Activated naive CD4-positive, alpha-beta T cell treated with anti-CD3 and anti-CD28 coated beads, Interleukin-2, amount 50 U/mL, for 16 hours (primary cell): ENCODE measurements at regions not wholly inside any gene's neighbourhood (a gene's known extent, or its start where the extent isn't known, plus 50 kb on each side); places are given as distances from the start of the nearest gene placed in this dataset.

Source experiments
- DNase-seq: peaks from one replicate; pipeline ENCODE4 v3.0.0-alpha.2; 2020

DNA sequence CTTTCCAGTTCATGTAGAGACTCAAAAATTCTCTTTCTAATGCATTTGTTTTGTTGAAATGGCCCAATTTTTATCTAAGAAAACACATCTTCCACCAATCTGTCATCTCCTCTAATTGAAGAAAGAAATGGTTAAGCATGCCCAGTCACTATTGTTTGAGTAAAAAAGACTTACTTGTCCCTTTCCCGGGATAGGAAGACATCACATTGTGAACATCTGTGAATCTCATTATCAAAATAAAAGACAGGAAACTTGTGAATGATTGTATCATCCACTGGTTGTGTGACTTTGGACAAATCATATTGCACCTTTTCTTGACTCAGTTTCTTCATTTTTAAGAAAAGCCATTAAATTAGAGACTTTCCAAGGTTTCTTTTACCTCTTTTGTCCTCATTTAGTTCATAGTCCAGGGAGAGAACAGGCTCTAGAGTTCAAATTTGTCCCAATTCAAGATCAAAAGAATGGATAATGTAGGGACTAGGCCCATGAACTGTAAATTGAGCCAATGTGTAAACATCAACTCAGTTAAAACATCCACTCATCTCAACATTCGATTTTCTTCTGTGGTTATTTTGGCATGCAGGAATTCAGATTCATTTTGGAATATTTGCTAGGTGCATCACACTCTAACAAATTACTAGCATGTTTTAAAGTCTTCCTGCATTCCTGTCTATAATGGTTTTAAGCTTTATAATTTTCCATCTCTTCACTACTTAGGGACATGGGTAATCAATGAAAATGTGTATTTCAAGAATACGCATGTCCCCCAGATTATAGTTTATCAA is 838.0 kb upstream of the WWC1 start:
- no peak for DNase-seq

DNA sequence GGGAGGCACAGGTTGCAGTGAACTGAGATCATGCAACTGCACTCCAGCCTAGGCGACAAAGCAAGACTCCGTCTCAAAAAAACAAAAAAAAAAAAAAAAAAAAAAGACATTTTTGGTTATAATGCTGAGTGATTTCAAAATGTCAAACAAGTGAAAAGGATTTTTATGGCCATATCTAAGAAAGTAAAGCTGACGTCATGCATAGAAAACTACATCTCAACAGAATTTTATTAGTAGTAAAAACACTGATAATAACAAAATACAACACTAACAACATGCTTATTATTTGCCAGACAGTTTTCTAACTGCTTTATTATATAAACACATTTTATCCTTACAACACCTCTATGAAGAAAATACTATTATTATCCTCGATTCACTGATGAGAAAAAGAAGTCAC is 833.0 kb upstream of the WWC1 start:
- DNase-seq, result no peak

DNA sequence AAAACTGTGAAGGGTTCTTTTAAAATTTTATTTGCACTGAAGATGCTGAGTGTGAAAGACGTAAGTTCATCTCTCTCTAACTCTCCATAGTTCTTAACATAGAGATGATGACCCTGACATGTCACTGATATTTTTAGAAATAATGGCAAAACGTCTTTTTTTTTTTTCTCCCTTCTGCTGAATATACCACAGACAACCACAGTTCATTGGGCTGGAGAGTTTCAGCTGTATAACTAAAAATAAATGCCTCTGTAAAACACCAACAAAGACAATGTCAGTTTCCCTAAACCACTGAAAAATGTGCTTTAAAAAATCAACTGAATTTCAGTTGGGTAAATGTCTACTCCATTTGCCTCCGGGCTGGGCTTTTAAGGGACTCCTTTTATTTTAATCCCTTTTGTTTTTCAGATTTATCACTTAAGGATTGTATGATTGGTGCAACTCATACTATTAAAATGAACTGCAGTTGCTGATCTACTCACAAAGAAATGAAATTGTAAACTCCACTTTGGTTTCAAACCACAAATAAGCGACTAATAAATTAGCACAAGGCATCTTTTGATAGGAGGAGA is 830.9 kb upstream of the WWC1 start:
- DNase-seq, result no peak

DNA sequence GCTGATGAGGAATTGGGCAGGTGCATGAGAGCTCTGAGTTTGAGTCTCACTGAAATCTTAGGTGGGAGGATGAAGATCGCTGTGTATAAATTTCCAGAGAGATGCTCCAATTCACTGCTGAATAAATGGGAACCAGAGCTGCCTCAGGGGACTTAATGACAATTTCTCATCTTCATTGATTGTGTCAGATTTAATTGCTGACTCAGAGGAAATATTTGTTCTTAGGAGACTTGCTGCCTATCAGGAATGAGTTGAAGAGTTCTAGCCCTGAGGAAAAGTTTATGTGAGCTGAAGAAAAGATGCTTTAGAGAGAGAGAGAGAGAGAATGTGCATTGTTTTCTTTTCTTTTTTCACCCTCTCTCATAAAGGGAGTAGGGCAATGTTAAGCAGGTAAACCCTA is 827.5 kb upstream of the WWC1 start:
- no peak for DNase-seq

DNA sequence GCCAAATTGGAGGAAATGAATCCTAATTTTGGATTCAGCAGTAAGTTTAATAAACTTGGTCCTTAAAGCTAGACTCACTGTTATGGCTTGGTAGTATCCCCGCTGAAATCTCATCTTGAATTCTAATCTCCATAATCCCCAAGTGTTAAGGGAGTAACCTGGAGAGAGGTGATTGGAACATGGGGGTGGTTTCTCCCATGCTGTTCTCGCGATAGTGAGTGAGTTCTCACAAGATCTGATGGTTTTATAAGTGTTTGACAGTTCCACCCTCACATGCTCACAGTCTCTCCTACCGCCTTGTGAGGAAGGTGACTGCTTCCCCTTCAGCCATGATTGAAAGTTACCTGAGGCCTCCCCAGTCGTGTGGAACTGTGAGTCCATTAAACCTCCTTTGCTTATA is 824.5 kb upstream of the WWC1 start:
- no peak for DNase-seq

DNA sequence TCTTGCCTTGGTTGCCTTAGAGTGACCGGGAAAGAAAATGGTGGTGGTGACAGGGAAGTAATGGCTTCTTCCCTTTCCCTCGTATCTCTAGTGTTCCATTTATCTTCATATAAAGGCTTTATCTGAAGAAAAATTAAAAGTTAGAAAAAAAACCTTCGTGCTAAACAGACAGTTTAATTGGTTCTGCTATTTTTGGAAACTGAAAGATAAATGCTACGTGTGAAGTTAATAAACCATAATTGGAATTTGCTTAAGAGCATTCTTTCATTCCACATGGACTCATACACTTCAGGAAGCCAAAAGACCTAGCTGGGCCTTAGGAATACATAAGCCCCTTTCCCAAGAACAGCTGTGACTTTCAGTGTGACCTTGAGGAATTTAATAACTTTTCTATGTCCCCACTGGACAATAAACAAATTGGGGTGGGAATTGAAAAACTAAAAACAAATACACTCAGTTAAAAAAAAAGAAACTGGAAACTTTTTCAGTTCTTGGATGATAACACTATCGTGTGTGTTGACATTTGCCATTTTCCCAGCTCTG is 818.8 kb upstream of the WWC1 start:
- DNase-seq, result no peak

DNA sequence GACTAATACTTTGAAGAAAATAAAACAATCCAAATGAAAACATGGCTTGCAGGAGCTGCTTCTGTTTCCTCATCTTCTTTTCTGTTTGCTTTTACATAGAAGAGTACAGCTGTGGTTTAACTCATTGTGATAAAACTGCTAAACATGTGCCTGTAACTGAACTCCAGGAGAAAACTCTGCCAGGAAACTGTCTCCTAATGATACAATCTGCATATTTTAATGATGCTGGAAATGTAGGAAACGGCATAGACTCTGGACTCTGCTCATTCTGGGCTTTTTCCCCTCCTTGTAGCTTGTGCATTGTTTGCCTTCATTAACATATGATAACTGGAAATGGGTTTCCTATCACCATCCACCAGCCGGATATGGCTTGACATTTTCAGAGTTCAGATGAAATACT is 813.3 kb upstream of the WWC1 start:
- DNase-seq, result no peak

DNA sequence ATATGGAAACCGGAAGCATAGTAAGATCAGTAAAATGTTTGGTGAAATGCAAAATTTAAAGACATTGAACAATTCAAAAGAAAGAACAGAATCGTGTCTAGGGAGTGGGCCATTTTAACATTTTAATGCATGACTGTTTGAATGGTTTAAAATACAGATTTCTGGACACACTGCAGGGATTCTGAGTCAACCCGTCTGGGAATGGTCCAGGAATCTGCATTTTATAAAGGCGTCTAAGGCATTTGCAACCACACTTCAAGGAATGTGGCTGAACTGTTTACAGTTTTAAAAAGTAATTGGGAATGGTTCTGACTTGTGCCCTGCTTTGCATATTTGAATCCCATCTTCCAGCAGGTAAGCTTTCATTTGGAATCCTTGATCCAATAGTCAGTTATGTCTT is 811.7 kb upstream of the WWC1 start:
- no peak for DNase-seq

DNA sequence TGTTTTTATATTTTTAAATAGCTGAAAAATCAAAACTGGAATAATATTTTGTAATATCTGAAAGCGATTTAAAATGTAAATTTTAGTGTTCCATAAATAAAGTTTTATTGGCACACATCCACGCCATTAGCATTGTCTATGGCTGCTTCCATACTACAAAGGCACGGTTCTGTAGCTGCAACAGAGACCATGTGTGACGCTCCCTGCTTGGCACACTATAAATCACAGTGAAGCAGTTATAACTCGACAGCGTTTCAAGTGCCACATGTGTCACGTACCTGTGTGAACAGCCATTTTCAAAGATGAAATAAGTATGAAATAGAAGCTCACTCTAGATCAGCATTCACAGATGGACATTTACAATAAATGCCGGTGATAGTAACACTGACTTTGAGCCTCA is 810.1 kb upstream of the WWC1 start:
- no peak for DNase-seq

DNA sequence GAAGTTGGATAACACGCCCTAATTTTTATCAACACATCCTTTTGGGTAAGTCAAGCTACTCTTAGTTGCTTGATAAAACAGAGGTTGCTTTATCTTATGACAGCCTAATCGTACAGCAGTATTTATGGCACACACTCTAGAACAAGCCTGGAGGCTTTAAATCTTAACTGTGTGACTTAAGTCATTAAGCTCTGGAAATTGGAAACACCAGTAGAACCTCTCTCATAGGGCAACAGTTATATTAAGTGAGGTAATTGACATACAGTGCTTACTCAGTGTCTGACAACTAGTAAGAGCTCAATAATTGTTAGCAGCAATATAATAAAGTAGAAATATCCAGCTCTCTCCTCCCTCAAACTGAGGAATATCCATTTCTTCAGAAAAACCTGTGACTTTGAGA is 808.9 kb upstream of the WWC1 start:
- no peak for DNase-seq

DNA sequence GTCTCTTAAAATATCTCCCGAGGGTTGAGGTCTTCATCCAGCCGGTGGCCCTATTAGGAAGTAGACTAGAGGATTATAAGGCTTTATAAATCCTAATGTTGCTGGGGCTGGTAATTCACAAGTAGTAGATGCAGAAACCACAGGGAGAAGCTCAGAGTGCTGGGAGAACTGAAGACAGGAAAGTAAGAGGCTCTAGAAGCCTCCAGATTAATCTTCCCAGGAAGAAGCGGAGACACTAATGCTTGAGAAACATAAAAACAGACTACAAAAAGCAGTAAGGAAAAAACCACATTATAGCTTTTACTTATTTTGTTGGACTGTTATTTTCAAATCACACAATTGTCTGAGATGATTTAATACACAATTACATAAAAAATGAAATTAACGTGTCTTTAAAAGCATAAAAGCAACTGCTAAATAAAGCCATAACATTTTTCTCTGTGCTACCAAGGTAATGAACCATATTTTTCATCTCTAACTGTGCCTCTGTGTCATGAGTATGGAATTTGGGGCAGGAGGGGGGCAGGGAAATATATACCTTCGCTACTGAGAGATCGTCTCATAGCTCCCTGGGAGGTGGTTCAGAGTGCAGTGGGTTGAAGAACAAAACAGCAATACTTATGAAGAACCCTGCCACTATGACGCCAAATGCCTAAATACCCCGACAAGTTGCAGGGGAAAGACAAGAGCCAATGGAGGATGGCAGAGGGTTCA is 806.2 kb upstream of the WWC1 start:
- DNase-seq, result no peak

DNA sequence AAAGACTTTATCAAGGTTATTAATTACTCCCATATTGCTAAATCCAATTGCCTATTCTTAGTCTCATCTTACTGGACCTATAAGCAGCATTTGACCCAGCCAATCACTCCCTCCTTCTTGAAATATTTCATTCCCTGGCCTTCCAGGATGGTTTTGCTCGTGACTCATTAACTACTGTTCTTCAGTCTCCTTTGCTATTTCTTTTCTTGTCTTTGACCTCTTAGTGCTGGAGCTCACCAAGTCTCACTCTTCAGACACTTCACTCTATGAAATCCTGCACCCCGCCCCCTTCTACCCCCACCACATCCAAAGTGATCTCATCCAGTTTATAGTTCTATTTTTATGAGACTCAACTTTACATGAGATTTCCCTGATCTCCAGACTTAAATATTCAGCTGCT is 803.1 kb upstream of the WWC1 start:
- DNase-seq, result no peak

DNA sequence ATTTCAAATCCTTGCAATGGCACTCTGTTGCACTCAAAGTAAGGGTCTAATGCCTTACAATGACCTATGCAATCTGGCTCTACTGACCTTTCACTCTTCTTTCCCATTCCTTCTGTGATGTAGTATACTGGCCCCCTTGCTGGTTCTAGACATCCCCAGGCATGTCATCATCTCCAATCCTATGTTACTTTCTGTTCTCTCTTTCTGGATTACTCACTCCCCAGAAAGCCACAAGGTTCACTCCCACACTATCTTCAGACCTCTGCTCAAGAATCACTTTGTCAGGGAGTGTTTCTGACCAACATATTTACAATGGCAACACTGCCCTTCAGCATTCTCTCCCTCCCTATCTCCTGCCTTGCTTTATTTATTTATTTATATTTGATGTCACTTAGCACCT is 802.2 kb upstream of the WWC1 start:
- DNase-seq, result no peak

DNA sequence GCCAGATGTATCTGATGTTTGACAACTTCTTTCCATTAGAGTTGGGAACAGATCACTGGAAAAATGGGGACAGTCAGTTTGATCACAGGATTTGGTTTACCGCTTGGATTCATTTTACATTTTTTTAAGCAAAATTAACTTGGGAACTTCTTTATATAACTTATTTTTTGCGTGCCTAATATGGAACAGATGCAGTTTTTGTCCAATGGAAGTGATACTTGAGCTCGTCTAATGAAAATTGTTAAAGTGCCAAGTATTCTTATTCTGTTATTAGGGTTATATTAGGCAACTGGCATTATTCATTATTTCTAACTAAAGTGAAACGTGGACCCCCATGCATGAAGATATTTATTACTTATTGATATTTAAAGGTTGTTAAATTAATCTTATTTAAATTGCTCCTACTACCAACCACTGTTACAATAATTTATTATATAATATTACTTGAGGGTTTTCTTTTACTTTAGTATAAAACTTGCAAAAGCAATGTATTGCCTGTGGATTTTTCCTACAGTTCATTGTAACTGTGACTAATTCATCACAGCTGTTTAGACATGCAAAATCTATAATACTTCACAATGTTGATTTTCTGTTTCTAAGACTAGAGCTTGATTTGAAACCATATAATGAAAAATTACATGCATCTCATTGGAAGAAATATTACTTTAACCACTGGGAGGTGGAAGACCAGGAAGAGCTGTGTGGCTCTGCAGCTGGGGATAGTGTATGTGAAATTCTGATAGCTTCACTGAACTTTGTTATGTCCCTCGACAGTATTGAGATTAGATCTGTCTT is 787.3 kb upstream of the WWC1 start:
- no peak for DNase-seq

DNA sequence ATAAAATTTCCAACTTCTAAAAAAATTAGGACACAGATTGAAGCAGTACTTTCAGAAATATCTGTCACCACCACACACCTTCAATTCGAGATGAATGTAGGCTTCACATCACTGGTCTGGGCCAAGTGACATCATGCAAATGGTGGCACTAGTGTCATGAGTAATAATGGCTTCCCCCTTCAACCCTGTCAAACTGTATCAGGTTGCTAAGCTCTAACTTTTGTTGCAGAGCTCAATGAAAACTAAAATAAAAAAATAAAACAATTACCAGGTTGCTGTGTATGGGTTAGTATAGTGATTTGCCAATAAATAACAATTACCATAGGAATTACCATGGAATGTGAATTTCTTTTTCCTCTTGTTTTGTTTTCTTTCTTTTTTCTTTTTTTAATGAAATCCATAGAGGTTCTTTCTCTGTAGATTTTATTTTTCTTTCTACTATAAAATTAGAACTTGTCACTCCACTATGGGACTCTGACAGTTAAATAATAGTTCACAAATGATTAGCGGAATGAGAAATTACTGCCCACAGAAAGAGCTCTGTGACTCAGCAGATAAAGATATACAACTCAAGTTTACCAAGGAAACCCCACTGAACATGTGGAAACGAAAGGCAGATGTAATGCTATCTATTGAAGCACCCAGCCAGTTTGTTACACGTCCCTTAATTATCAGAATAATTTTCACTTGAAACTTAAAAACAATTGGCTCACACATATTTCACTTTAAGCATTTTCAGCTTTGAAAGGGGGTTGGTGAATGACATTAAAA is 783.8 kb upstream of the WWC1 start:
- no peak for DNase-seq

DNA sequence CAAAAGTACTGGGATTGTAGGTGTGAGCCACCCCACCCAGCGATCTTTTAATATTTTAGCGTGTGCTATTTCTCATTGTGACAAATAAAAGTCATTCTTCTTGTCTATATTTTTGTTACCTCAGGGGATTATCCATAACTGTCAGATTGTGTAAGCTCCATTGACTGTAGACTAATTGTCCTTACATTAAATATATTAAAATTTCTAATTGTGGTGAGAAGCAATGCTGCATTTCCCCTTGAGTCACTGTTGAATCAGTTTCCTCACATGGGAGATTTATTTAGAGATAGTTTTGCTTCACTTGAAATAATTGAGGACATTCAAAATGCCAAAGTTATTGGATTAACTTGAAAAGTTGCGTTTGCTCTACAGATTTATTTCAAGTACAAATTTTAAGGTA is 782.4 kb upstream of the WWC1 start:
- no peak for DNase-seq

DNA sequence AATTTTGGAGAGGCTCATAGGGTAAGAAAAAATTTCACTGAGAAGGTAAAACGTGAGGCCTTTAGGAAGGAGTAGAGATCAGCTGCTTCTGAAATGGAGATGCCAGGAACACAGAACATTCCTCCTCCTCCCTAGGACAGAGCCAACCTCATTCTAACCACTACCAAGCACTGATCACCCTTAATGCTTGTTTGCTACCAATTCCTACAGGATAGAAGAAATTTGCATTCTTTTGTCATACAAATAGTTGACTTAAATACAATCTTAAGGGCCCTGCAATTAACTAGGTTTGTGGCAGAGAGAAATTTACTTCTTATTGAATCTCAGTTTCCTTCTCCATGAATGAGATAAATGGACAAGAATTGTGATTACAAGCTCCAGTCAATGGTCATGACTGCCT is 780.2 kb upstream of the WWC1 start:
- no peak for DNase-seq

DNA sequence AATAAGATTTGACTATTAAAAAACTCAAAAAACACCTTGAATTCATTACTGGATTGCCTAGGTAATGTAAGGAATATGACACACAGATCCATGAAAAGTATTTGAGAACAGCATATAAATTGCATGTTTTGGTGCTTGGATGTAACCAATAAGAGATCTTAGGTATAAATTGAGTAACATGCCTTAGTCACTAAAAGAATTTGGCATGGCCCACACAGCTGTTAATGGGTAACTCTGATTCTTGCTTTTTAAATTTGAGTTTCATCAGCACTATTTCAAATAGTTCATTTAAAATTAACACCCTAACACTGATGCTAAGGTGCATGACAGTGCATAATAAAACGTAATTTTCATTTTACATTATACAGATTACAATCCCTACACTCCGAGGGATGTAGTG is 779.3 kb upstream of the WWC1 start:
- DNase-seq, result no peak

DNA sequence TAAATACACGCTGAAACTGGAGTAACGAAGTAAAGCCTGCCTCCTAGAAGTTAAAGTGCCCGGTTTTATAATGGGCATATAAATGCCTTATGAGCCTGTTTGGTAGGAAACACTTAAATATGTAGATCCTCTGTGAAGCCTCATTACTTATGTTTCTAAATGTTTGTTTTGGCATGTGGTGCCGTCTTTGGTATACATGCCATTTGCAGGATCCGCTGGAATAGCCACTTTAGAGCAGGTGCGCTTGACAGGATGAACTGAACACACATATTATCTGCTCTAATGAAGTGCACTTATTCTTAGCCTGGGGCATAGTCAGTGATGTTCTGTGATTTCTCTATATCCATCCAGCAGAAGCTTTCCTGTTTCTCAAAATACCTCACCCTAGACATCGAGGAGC is 778.1 kb upstream of the WWC1 start:
- no peak for DNase-seq

DNA sequence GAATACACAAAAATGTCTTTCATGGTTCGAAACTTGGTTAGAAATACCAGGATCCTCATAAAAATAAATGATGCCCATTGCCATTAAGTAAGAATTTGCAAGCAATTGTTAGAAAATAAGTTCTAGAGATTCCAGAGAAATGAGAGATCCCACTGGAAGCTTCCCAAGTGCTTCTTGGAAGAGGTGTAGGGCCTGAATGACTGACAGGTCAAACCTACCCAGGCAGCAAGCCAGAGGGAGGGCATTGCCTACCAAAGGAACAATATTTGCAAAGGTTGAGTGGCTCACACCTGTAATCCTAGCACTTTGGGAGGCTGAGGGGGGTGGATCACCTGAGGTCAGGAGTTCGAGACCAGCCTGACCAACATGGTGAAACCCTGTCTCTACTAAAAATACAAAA is 777.0 kb upstream of the WWC1 start:
- no peak for DNase-seq

DNA sequence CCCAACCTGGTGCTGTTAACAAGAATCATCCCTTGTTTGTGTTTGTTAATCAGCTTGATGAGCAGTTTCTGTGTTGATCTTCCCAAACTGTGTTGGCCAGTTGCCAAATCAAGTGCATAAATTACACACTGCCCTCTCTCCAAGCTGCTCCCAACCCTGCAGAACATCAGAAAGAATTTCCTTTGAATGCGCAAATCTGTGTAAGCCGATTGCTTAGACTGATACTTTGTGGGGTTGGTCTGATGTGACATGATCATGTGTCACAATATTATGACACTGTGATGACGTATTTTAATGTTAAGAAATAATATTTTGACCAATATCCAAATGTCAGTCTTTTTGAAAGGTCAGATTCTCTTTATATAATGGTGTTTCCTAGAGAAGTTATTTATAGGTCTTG is 766.4 kb upstream of the WWC1 start:
- DNase-seq, result no peak

DNA sequence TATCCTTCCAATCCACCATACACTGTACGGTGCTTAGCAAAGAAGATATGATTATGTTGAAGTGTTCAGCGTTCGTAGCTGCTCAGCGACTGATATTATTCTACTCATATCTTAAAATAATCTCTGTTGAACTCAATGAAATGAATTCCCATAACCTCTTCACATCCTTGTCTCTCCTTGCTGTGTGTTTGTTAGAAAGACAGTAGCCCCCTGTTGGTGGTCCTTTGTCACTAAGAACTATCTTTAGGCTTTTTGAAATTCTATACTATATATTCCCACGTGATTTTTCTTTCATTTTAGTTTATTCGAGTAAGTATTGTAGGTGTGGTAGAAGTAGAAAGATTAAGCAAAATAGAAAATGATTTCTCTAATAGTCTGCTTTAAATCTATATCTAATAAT is 762.8 kb upstream of the WWC1 start:
- no peak for DNase-seq

DNA sequence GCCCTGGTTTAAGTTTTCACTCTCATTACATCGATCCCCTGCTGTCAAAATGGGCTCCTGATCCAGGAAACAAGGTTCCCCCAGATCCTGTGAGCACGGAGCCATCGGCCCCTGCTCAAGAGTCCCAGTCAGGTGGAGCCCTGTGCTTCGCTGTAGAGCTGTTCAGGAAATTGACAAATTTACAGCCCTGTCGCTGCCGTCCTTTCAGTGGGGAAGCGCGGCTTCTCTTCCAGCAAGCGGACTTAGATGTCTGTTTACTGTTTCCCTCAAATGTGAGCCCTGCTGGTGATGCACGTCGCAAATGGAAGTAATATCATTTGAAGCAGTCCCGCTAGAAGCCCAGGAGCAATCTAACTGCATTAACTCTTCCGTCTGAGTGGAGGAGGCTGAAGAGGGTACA is 760.9 kb upstream of the WWC1 start:
- DNase-seq, result no peak
